Mesenchymal stem cell (in vitro differentiated cells and primary cell): ENCODE measurements at regions not wholly inside any gene's neighbourhood (a gene's known extent, or its start where the extent isn't known, plus 50 kb on each side); places are given as distances from the start of the nearest gene placed in this dataset.

Experiments used
- DNase-seq: peaks from one replicate; pipeline ENCODE4 v3.0.0-alpha.2; 2013
- H2AFZ ChIP-seq: one replicate; pipeline ENCODE4 v1.6.1; 2013; ENCODE audit warnings: low read depth, mild to moderate bottlenecking, control low read depth, inconsistent platforms, low read length, moderate library complexity
- H2AK5ac ChIP-seq: 2 replicates; pipeline ENCODE4 v1.6.1; 2013; ENCODE audit warnings: low read length, moderate library complexity, mild to moderate bottlenecking, inconsistent platforms; ENCODE audit not compliant: severe bottlenecking
- H2BK120ac ChIP-seq: one replicate; pipeline ENCODE4 v1.6.1; 2013; ENCODE audit warnings: low read depth, mild to moderate bottlenecking, inconsistent platforms, low read length, moderate library complexity
- H2BK12ac ChIP-seq, 2 experiments: one replicate each; pipeline ENCODE4 v1.6.1; 2013; ENCODE audit warnings: inconsistent platforms in 2 of 2, low read length in 2 of 2, mild to moderate bottlenecking in 2 of 2, moderate library complexity in 2 of 2, control low read depth in 1 of 2
- H2BK15ac ChIP-seq: one replicate; pipeline ENCODE4 v1.6.1; 2013; ENCODE audit warnings: mild to moderate bottlenecking, low read depth, inconsistent platforms; ENCODE audit not compliant: poor library complexity, severe bottlenecking
- H2BK5ac ChIP-seq: 2 replicates; pipeline ENCODE4 v1.6.1; 2013; ENCODE audit warnings: low read depth, mild to moderate bottlenecking, low read length, control low read depth, inconsistent platforms; ENCODE audit not compliant: poor library complexity, severe bottlenecking
- H3K14ac ChIP-seq, 2 experiments: one replicate each; pipeline ENCODE4 v1.6.1; 2013; ENCODE audit warnings: inconsistent platforms in 2 of 2, low read length in 2 of 2, control low read depth in 1 of 2, mild to moderate bottlenecking in 1 of 2, moderate library complexity in 1 of 2
- H3K18ac ChIP-seq, 2 experiments: one replicate each; pipeline ENCODE4 v1.6.1; 2013; ENCODE audit warnings: inconsistent platforms in 2 of 2, low read length in 2 of 2, control low read depth in 1 of 2, low read depth in 1 of 2, mild to moderate bottlenecking in 1 of 2
- H3K23ac ChIP-seq, 2 experiments: one replicate each; pipeline ENCODE4 v1.6.1; 2013; ENCODE audit warnings: inconsistent platforms in 2 of 2, low read length in 2 of 2, mild to moderate bottlenecking in 2 of 2, moderate library complexity in 2 of 2, control low read depth in 1 of 2
- H3K27ac ChIP-seq: 2 replicates; pipeline ENCODE4 v1.5.1; 2013; ENCODE audit warnings: mild to moderate bottlenecking, moderate library complexity, low read length, control low read depth, inconsistent platforms; ENCODE audit not compliant: poor library complexity, severe bottlenecking
- H3K27me3 ChIP-seq, 2 experiments: 2 replicates each; pipeline versions ENCODE4 v1.6.1 to v1.7.0; 2013; ENCODE audit warnings: low read length in 2 of 2, mild to moderate bottlenecking in 2 of 2, moderate library complexity in 2 of 2, control low read depth in 1 of 2, inconsistent platforms in 1 of 2; ENCODE audit not compliant: control insufficient read depth in 1 of 2, insufficient read depth in 1 of 2
- H3K36me3 ChIP-seq, 2 experiments: 2 replicates each; pipeline versions ENCODE4 v1.6.1 to v1.7.0; 2013; ENCODE audit warnings: low read length in 2 of 2, control low read depth in 1 of 2, inconsistent platforms in 1 of 2, low read depth in 1 of 2, mild to moderate bottlenecking in 1 of 2; ENCODE audit not compliant: insufficient read depth in 2 of 2, control insufficient read depth in 1 of 2
- H3K4ac ChIP-seq, 2 experiments: one replicate each; pipeline ENCODE4 v1.6.1; 2013; ENCODE audit warnings: inconsistent platforms in 2 of 2, low read length in 2 of 2, mild to moderate bottlenecking in 2 of 2, moderate library complexity in 2 of 2, control low read depth in 1 of 2, low read depth in 1 of 2
- H3K4me1 ChIP-seq: 2 replicates; pipeline ENCODE4 v1.6.1; 2013; ENCODE audit warnings: low read depth, low read length, control low read depth; ENCODE audit not compliant: control insufficient read depth, insufficient read depth
- H3K4me2 ChIP-seq: 2 replicates; pipeline ENCODE4 v1.6.1; 2013; ENCODE audit warnings: low read length, mild to moderate bottlenecking, inconsistent platforms; ENCODE audit not compliant: poor library complexity, severe bottlenecking
- H3K4me3 ChIP-seq, 2 experiments: 2 replicates each; pipeline versions ENCODE4 v1.5.1 to v1.7.0; 2013; ENCODE audit warnings: low read length in 2 of 2, mild to moderate bottlenecking in 2 of 2, control low read depth in 1 of 2, low read depth in 1 of 2; ENCODE audit not compliant: insufficient read depth in 1 of 2
- H3K79me1 ChIP-seq: replicated peaks from 2 replicates; pipeline ENCODE4 v1.6.1; 2013; ENCODE audit warnings: mild to moderate bottlenecking, control low read depth, low read length, inconsistent platforms; ENCODE audit not compliant: poor library complexity, severe bottlenecking
- H3K9ac ChIP-seq: 2 replicates; pipeline ENCODE4 v1.7.0; 2013; ENCODE audit warnings: mild to moderate bottlenecking, low read length, moderate library complexity
- H3K9me3 ChIP-seq: 2 replicates; pipeline ENCODE4 v1.7.0; 2013; ENCODE audit warnings: mild to moderate bottlenecking, low read length; ENCODE audit not compliant: control insufficient read depth
- H4K8ac ChIP-seq: one replicate; pipeline ENCODE4 v1.6.1; 2013; ENCODE audit warnings: inconsistent platforms, mild to moderate bottlenecking, low read length, moderate library complexity
- H4K91ac ChIP-seq: one replicate; pipeline ENCODE4 v1.6.1; 2013; ENCODE audit warnings: mild to moderate bottlenecking, low read length, inconsistent platforms
- WGBS: methylation state at CpG from one replicate; pipeline ENCODE4 v1.1.7; 2013; ENCODE audit warnings: mixed read lengths; 5-methylcytosine and 5-hydroxymethylcytosine counted together

- H3K36me3 ChIP-seq = no peaks in the 10 kb centered on the region
Observed at GRCh38 chr5:1639757-1640156, 116.0 kb upstream of the LPCAT1 start.

GRCh38 chr5:1638658-1639400 is 115.1 kb upstream of the LPCAT1 start:
- Histone ChIP-seq H3K4me1 (peaks cover 15% of the 10 kb centered on the region), H3K9me3 (no peaks in the 10 kb centered on the region), H3K27me3 (peaks cover 22 to 37% of the 10 kb centered on the region in 2 experiments), H3K4me2 (no peak overlapping the region), H3K9ac (no peak overlapping the region), H3K27ac (no peak overlapping the region), H3K4ac (no peak overlapping the region), H2BK15ac (no peak overlapping the region), H3K4me3 (no peak overlapping the region), H3K14ac (peak overlapping the region in 1 of 2 experiments; percentile 12), H3K36me3 (no peaks in the 10 kb centered on the region), H2AFZ (no peak overlapping the region), H3K79me1 (no peaks in the 10 kb centered on the region), H2BK5ac (no peak overlapping the region), H3K23ac (no peak overlapping the region), H2BK12ac (peak overlapping the region in 1 of 2 experiments; percentile 10), H2BK120ac (no peak overlapping the region), H2AK5ac (no peak overlapping the region), H4K91ac (no peak overlapping the region), H4K8ac (no peak overlapping the region), H3K18ac (no peak overlapping the region)
- DNase-seq = no peak
- 87% methylated on average over 21 of the region's 23 CpGs for WGBS

More at GRCh38 chr5:1639757-1640156, 116.0 kb upstream of the LPCAT1 start:
- no peaks in the 10 kb centered on the region for H3K79me1 ChIP-seq
- no peak for DNase-seq
- H3K9ac ChIP-seq = no peak overlapping the region
- no peak overlapping the region for H2BK12ac ChIP-seq
- H3K23ac ChIP-seq = no peak overlapping the region
- peaks cover 28 to 42% of the 10 kb centered on the region in 2 experiments for H3K27me3 ChIP-seq
- no peak overlapping the region for H2BK5ac ChIP-seq
- no peak overlapping the region for H3K14ac ChIP-seq
- no peak overlapping the region for H3K4ac ChIP-seq
- no peak overlapping the region for H2AK5ac ChIP-seq
- H3K4me3 ChIP-seq = no peak overlapping the region
- H4K91ac ChIP-seq = no peak overlapping the region
- H2BK15ac ChIP-seq = no peak overlapping the region
- H3K18ac ChIP-seq = no peak overlapping the region
- no peak overlapping the region for H3K4me2 ChIP-seq
- WGBS = 89% methylated on average over 14 of the region's 14 CpGs
- no peak overlapping the region for H4K8ac ChIP-seq
- no peak overlapping the region for H2AFZ ChIP-seq
- H3K9me3 ChIP-seq = no peaks in the 10 kb centered on the region
- peaks cover 11% of the 10 kb centered on the region for H3K4me1 ChIP-seq
- no peak overlapping the region for H3K27ac ChIP-seq
- H2BK120ac ChIP-seq = no peak overlapping the region

GRCh38 chr5:1637639-1638481 is 114.1 kb upstream of the LPCAT1 start:
- no peak for DNase-seq
- Histone ChIP-seq H3K27ac (no peak overlapping the region), H2AFZ (no peak overlapping the region), H3K9me3 (no peaks in the 10 kb centered on the region), H3K23ac (peak overlapping the region in 1 of 2 experiments; percentile 31), H3K36me3 (no peaks in the 10 kb centered on the region), H4K8ac (no peak overlapping the region), H2BK120ac (no peak overlapping the region), H3K79me1 (no peaks in the 10 kb centered on the region), H3K4me2 (no peak overlapping the region), H3K4me3 (no peak overlapping the region), H3K9ac (no peak overlapping the region), H2AK5ac (no peak overlapping the region), H3K14ac (no peak overlapping the region), H4K91ac (peak overlapping the region; percentile 15), H3K27me3 (peaks cover 14 to 29% of the 10 kb centered on the region in 2 experiments), H3K4me1 (peaks cover 12% of the 10 kb centered on the region), H3K18ac (no peak overlapping the region), H3K4ac (no peak overlapping the region), H2BK15ac (no peak overlapping the region), H2BK12ac (no peak overlapping the region), H2BK5ac (no peak overlapping the region)
- 92% methylated on average over 24 of the region's 24 CpGs for WGBS

GRCh38 chr5:1636981-1637638 is 113.3 kb upstream of the LPCAT1 start:
- 92% methylated on average over 24 of the region's 24 CpGs for WGBS
- H3K79me1 ChIP-seq = no peaks in the 10 kb centered on the region

More at GRCh38 chr5:1636981-1637638, 113.3 kb upstream of the LPCAT1 start:
- H2BK15ac ChIP-seq = no peak overlapping the region
- no peak overlapping the region for H4K91ac ChIP-seq
- H3K4me2 ChIP-seq = no peak overlapping the region
- no peak overlapping the region for H3K23ac ChIP-seq
- H3K27me3 ChIP-seq = peaks cover 14 to 24% of the 10 kb centered on the region in 2 experiments
- H2BK120ac ChIP-seq = no peak overlapping the region
- H3K27ac ChIP-seq = no peak overlapping the region
- no peak for DNase-seq
- no peak overlapping the region for H2AFZ ChIP-seq
- no peak overlapping the region for H3K14ac ChIP-seq
- no peak overlapping the region for H2BK5ac ChIP-seq
- H3K36me3 ChIP-seq = no peaks in the 10 kb centered on the region
- no peak overlapping the region for H3K18ac ChIP-seq
- no peak overlapping the region for H4K8ac ChIP-seq
- no peak overlapping the region for H3K4me3 ChIP-seq
- H3K4ac ChIP-seq = no peak overlapping the region
- H2BK12ac ChIP-seq = no peak overlapping the region
- no peak overlapping the region for H2AK5ac ChIP-seq
- no peaks in the 10 kb centered on the region for H3K9me3 ChIP-seq
- peaks cover 12% of the 10 kb centered on the region for H3K4me1 ChIP-seq
- no peak overlapping the region for H3K9ac ChIP-seq
